ENCODE measurements at regions not wholly inside any gene's neighbourhood (a gene's known extent, or its start where the extent isn't known, plus 50 kb on each side); places are given as distances from the start of the nearest gene placed in this dataset.

- FAIRE-seq (no peak), ATAC-seq (no peak), DNase-seq (ENCODE audit: low spot score) (no peak)
- in situ Hi-C loops (cut with HindIII; ENCODE audit: extremely low pct_ligation_motif_present, low pct_unique_long_range_greater_than_20kb) (no loop called here), intact Hi-C loops (cut with micrococcal nuclease; ENCODE audit: unreplicated experiment) (no loop called here)
- Histone ChIP-seq H3K27me3 (ENCODE audit: control insufficient read depth in 1 of 2, insufficient read depth in 2 of 2, low read length in 2 of 2) (no peaks in the 10 kb centered on the region), H2AFZ (ENCODE audit: low read length) (no peak overlapping the region), H3K79me2 (ENCODE audit: insufficient read depth, low read length) (no peaks in the 10 kb centered on the region), H3K9me3 (ENCODE audit: low read length) (no peaks in the 10 kb centered on the region), H3K4me3 (replicated peaks in 1 of 3; ENCODE audit: insufficient read depth in 1 of 3, low read depth in 2 of 3, low read length in 3 of 3) (no peak overlapping the region), H4K20me1 (ENCODE audit: insufficient read depth, low read length) (no peaks in the 10 kb centered on the region; the same call in 1 of the 2 replicates), H3K27ac (ENCODE audit: extremely low read length, insufficient read depth, low read length) (no peak overlapping the region), H3K4me2 (ENCODE audit: low read depth, low read length) (no peak overlapping the region), H3K36me3 (replicated peaks in 1 of 2; ENCODE audit: control insufficient read depth in 1 of 2, insufficient read depth in 2 of 2, low read length in 2 of 2) (no peaks in the 10 kb centered on the region), H3K4me1 (ENCODE audit: insufficient read depth, low read length) (no peaks in the 10 kb centered on the region), H3K9ac (ENCODE audit: insufficient read depth, low read depth, low read length) (no peak overlapping the region)
- ChIA-PET CTCF (ENCODE audit: low intra/inter-chr PET ratio, low total read pairs) (no interaction called here), POLR2A (no interaction called here)
- TF ChIP-seq KLF9 (CRISPR knock-in tag; IDR thresholded peaks at IDR 0.05; ENCODE audit: low read depth) (no peak), ZNF580 (CRISPR knock-in tag; IDR thresholded peaks at IDR 0.05; ENCODE audit: borderline replicate concordance, low read depth) (no peak), CREM (IDR thresholded peaks at IDR 0.05) (no peak), CREM (CRISPR knock-in tag; IDR thresholded peaks at IDR 0.05) (no peak), ZNF598 (CRISPR knock-in tag; IDR thresholded peaks at IDR 0.05; ENCODE audit: borderline replicate concordance) (no peak), ZNF253 (CRISPR knock-in tag; IDR thresholded peaks at IDR 0.05; ENCODE audit: borderline replicate concordance) (no peak), USF2 (IDR thresholded peaks at IDR 0.05; ENCODE audit: low read depth, low read length) (no peak), USF2 (CRISPR knock-in tag; IDR thresholded peaks at IDR 0.05; ENCODE audit: borderline replicate concordance) (no peak), DDIT3 (CRISPR knock-in tag; IDR thresholded peaks at IDR 0.05) (no peak), ZNF776 (CRISPR knock-in tag; IDR thresholded peaks at IDR 0.05) (no peak), MATR3 (CRISPR knock-in tag; IDR thresholded peaks at IDR 0.05) (no peak), DR1 (CRISPR knock-in tag; IDR thresholded peaks at IDR 0.05) (no peak), ZNF788 (CRISPR knock-in tag; IDR thresholded peaks at IDR 0.05; ENCODE audit: borderline replicate concordance) (no peak), CEBPB (IDR thresholded peaks at IDR 0.05; ENCODE audit: borderline replicate concordance, low read depth, low read length) (no peak), ZNF30 (CRISPR knock-in tag; IDR thresholded peaks at IDR 0.05) (no peak), RXRB (CRISPR knock-in tag; IDR thresholded peaks at IDR 0.05; ENCODE audit: borderline replicate concordance) (no peak), MLXIP (CRISPR knock-in tag; IDR thresholded peaks at IDR 0.05; ENCODE audit: borderline replicate concordance) (no peak), ZBTB7B (CRISPR knock-in tag; IDR thresholded peaks at IDR 0.05) (no peak), ZBTB14 (CRISPR knock-in tag; IDR thresholded peaks at IDR 0.05) (no peak)
- no TSS peak for BruUV-seq (replicated peaks)
- WGBS (ENCODE audit: low lambda C conversion rate): 56% methylated on average over 1 of the region's 1 CpG
Observed at GRCh38 chr2:176702131-176702530, 432.9 kb downstream of the MTX2 start.

All from HepG2 (cell line).